ENCODE measurements at regions not wholly inside any gene's neighbourhood (a gene's known extent, or its start where the extent isn't known, plus 50 kb on each side); places are given as distances from the start of the nearest gene placed in this dataset.

DNA sequence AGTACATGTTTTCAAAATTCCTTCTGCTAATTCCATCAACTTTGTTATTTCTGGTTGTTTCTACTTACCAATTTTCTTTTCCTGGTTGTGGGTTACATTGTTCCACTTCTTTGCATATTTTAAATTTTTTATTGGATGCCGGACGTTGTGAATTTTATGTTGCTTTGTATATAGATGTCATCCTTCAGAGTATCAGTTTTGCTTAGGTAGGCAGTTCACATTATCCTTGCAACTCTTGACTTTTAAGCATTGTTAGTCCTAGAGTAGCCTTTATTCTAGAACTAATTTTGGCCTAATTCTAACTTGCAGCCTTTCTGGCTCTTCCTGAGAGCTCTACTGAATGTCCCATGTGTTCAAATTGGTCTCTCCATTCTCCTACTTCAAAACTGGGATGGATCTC lies 228.7 kb upstream of the MC4R start:
- Histone ChIP-seq H2AFZ (ENCODE audit: low read length) (no peak overlapping the region), H3K9me3 (ENCODE audit: low read length) (no peaks in the 10 kb centered on the region), H3K36me3 (ENCODE audit: insufficient read depth, low read length) (no peaks in the 10 kb centered on the region), H3K4me3 (ENCODE audit: low read depth, low read length, poor library complexity, severe bottlenecking) (no peak overlapping the region), H3K79me2 (ENCODE audit: insufficient read depth, low read depth, low read length) (no peaks in the 10 kb centered on the region), H3K27ac (ENCODE audit: low read depth, low read length, poor library complexity, severe bottlenecking) (no peak overlapping the region), H3K4me2 (ENCODE audit: low read length) (no peak overlapping the region), H4K20me1 (ENCODE audit: insufficient read depth, low read length) (no peaks in the 10 kb centered on the region), H3K4me1 (ENCODE audit: insufficient read depth, low read length, poor library complexity, severe bottlenecking) (no peaks in the 10 kb centered on the region), H3K9me2 (ENCODE audit: insufficient read depth, low read length) (no peaks in the 10 kb centered on the region)
- intact Hi-C loops (cut with micrococcal nuclease; ENCODE audit: unreplicated experiment) = no loop called here
- BruUV-seq (replicated peaks) = no TSS peak
- CTCF ChIA-PET (ENCODE audit: unreplicated experiment) = no interaction called here
- POLR2A ChIA-PET = no interaction called here
- no peak for DNase-seq (ENCODE audit: low spot score)
- TF ChIP-seq, protein P1, sequence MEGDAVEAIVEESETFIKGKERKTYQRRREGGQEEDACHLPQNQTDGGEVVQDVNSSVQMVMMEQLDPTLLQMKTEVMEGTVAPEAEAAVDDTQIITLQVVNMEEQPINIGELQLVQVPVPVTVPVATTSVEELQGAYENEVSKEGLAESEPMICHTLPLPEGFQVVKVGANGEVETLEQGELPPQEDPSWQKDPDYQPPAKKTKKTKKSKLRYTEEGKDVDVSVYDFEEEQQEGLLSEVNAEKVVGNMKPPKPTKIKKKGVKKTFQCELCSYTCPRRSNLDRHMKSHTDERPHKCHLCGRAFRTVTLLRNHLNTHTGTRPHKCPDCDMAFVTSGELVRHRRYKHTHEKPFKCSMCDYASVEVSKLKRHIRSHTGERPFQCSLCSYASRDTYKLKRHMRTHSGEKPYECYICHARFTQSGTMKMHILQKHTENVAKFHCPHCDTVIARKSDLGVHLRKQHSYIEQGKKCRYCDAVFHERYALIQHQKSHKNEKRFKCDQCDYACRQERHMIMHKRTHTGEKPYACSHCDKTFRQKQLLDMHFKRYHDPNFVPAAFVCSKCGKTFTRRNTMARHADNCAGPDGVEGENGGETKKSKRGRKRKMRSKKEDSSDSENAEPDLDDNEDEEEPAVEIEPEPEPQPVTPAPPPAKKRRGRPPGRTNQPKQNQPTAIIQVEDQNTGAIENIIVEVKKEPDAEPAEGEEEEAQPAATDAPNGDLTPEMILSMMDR (conservative IDR thresholded peaks at IDR 0.05; ENCODE audit: low read length) = no peak
- no peak for TF ChIP-seq EZH2phosphoT487 (IDR thresholded peaks at IDR 0.05; ENCODE audit: borderline replicate concordance, low read depth, low read length)

DNA sequence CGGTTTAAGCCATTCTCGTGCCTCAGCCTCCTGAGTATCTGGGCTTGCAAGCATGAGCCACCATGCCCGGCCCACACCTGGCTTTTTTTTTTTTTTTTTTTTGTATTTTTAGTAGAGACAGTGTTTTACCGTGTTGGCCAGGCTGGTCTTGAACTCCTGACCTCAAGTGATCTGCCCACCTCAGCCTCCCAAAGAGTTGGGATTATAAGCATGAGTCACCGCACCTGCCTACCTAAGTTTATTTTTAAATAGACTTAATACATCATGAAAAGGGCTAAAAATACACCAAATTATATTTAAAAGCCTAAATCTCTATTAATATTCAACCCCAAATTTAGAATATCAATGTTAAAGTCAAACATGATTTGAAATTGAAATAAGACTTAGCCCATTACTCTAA lies 250.8 kb upstream of the MC4R start:
- intact Hi-C loops (cut with micrococcal nuclease; ENCODE audit: unreplicated experiment) = no loop called here
- H3K79me2 ChIP-seq (ENCODE audit: insufficient read depth, low read depth, low read length) = no peaks in the 10 kb centered on the region
- TF ChIP-seq EZH2phosphoT487 (IDR thresholded peaks at IDR 0.05; ENCODE audit: borderline replicate concordance, low read depth, low read length) = no peak
- TF ChIP-seq, protein P1 (conservative IDR thresholded peaks at IDR 0.05; ENCODE audit: low read length) = no peak
- no peaks in the 10 kb centered on the region for H3K9me3 ChIP-seq (ENCODE audit: low read length)
- ChIA-PET CTCF (ENCODE audit: unreplicated experiment) (no interaction called here), POLR2A (interaction anchor here (0.7 kb wide), 1 partner anchor 426 kb away, joined by 6 read pairs; no protein-coding TSS in a partner anchor)
- BruUV-seq (replicated peaks) = no TSS peak
- no peak overlapping the region for H2AFZ ChIP-seq (ENCODE audit: low read length)
- H4K20me1 ChIP-seq (ENCODE audit: insufficient read depth, low read length) = no peaks in the 10 kb centered on the region
- H3K4me1 ChIP-seq (ENCODE audit: insufficient read depth, low read length, poor library complexity, severe bottlenecking) = no peaks in the 10 kb centered on the region
- H3K9me2 ChIP-seq (ENCODE audit: insufficient read depth, low read length) = no peaks in the 10 kb centered on the region
- H3K4me3 ChIP-seq (ENCODE audit: low read depth, low read length, poor library complexity, severe bottlenecking) = no peak overlapping the region
- DNase-seq (ENCODE audit: low spot score) = no peak
- no peak overlapping the region for H3K27ac ChIP-seq (ENCODE audit: low read depth, low read length, poor library complexity, severe bottlenecking)
- no peak overlapping the region for H3K4me2 ChIP-seq (ENCODE audit: low read length)
- no peaks in the 10 kb centered on the region for H3K36me3 ChIP-seq (ENCODE audit: insufficient read depth, low read length)

DNA sequence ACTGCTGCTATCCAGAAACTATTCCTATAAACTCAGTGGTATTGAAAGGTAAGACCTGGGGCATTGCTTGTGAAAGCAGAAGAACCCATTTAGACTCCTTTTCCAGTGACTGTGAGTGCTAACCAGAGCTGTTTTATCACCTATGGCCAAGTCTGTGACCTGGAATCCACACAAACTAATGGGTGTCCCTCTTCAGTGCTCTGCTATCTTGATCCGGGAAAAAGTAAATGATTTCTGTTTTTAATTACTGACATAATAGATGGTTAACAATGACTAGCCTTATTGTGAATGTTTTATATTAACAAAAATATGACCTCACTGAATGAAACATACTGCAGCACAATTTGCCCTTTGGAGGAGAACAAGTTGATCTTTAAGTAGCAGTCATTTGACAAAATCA lies 251.6 kb upstream of the MC4R start:
- CTCF ChIA-PET (ENCODE audit: unreplicated experiment) = no interaction called here

More for the DNA sequence above, 251.6 kb upstream of the MC4R start:
- no peak for DNase-seq (ENCODE audit: low spot score)
- BruUV-seq (replicated peaks) = no TSS peak
- POLR2A ChIA-PET = no interaction called here
- TF ChIP-seq, protein P1 (conservative IDR thresholded peaks at IDR 0.05; ENCODE audit: low read length) = no peak
- TF ChIP-seq EZH2phosphoT487 (IDR thresholded peaks at IDR 0.05; ENCODE audit: borderline replicate concordance, low read depth, low read length) = no peak
- Histone ChIP-seq H3K27ac (ENCODE audit: low read depth, low read length, poor library complexity, severe bottlenecking) (no peak overlapping the region), H3K4me3 (ENCODE audit: low read depth, low read length, poor library complexity, severe bottlenecking) (no peak overlapping the region), H3K4me2 (ENCODE audit: low read length) (no peak overlapping the region), H3K4me1 (ENCODE audit: insufficient read depth, low read length, poor library complexity, severe bottlenecking) (no peaks in the 10 kb centered on the region), H2AFZ (ENCODE audit: low read length) (no peak overlapping the region), H3K9me3 (ENCODE audit: low read length) (no peaks in the 10 kb centered on the region), H3K9me2 (ENCODE audit: insufficient read depth, low read length) (no peaks in the 10 kb centered on the region), H3K79me2 (ENCODE audit: insufficient read depth, low read depth, low read length) (no peaks in the 10 kb centered on the region), H3K36me3 (ENCODE audit: insufficient read depth, low read length) (no peaks in the 10 kb centered on the region), H4K20me1 (ENCODE audit: insufficient read depth, low read length) (no peaks in the 10 kb centered on the region)
- intact Hi-C loops (cut with micrococcal nuclease; ENCODE audit: unreplicated experiment) = no loop called here

All from OCI-LY7 (cell line).